NCI-H2171 (cell line): ENCODE measurements at regions not wholly inside any gene's neighbourhood (a gene's known extent, or its start where the extent isn't known, plus 50 kb on each side); places are given as distances from the start of the nearest gene placed in this dataset.
A peak's percentile ranks its signal among the peaks of the same experiment; 100 is the strongest.

Source experiments
- DNase-seq: peaks from one replicate; lab custom pipeline; 2025; lab: John Stamatoyannopoulos, UW

GRCh38 chr10:78516756-78517155, 483.1 kb downstream of the RPS24 start:
- no peak for DNase-seq

- DNase-seq: no peak
Measured at GRCh38 chr10:78518224-78518623, 484.6 kb downstream of the RPS24 start.

GRCh38 chr10:78520737-78521430, 487.2 kb downstream of the RPS24 start:
- no peak for DNase-seq

- DNase-seq: no peak
Measured at GRCh38 chr10:78523453-78523852, 489.8 kb downstream of the RPS24 start.

DNA sequence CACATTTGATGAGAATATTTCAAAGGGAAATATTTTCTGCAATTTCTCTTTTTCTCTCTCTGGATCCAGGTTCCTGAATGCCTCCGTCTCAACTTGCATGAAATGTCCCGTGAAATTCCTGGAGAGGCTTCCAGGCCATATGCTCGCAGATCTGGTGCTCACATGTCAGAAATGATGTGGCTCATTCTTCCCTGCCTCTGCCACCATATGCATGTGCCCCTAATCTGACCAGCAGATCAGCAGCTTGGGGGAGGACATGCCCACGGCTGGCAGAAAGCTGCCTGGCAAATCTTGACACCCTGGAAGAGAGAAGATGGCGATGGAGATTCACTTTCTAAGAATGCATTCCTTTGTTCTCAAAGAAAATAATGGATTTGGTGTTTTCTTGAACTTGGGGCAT, 490.7 kb downstream of the RPS24 start:
- DNase-seq: peak; percentile 53

DNA sequence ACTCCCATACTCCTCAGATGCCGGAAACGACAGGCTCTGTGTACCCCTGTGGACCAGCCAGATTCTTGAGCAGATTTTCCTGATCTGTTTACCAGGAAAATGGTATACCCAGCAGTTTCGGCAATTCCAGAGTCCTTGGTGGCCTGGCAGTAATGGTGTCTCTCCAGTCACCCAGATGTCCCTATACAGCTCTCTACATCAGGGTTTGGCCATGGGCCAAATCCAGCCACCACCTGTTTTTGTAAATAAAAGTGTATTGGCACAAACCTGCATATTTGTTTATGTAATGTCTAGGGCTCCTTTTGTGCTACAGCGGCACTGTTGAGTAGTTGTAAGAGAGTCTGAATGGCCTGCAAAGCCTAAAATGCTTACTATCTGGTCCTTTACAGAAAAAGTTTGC, 491.3 kb downstream of the RPS24 start:
- no peak for DNase-seq

- no peak for DNase-seq
Measured at GRCh38 chr10:78526347-78526746, 492.7 kb downstream of the RPS24 start.

GRCh38 chr10:78527296-78527695, 493.6 kb downstream of the RPS24 start:
- no peak for DNase-seq

GRCh38 chr10:78528749-78529204, 495.1 kb downstream of the RPS24 start:
- DNase-seq: no peak

GRCh38 chr10:78529262-78529661, 495.6 kb downstream of the RPS24 start:
- DNase-seq: no peak

DNA sequence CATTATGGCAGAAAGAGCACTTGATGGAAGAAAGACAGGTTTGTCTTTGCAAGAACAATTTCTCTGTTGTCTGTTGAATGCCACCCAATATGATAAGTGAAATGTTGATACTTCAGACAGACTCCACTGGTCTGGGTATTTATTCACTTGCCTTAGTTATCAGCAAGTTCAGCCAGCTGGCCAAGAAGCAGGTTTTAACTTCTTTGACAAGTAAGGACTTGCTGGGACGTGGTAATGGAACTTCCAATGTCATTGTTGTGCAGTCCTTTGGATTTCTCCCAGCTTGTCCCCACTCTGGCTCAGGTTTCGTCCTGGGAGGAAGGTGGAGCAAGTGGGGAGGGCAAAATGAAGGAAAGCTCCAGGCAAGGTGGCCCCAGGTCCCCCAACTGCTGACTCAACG, 497.4 kb downstream of the RPS24 start:
- no peak for DNase-seq

DNA sequence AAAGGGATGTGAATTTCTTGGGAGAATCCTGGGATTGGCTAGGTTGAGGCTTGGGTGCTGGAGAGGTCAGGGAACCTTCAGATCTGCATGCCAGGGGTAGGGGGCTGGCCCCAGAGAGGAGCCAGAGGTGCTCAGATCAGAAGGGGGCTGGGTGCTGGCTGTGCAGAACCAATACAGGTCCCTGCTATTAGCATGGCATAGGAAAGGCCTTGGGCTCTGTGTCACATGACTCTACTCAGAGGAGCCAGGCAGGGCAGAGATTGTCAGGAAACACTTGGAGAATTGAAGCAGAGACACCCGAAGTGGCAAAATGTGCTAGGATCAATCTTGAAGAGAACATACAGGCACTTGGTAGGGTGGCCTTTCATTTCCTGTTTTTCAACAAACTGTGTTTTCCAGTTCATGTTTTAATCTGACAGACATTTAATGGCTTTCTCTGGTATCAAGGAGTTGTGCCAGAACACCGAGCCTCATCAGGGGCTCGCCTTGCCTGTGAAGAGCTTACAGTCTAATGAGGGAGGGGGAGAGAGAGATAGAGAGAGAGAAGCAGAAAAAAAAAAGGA, 498.9 kb downstream of the RPS24 start:
- no peak for DNase-seq

DNA sequence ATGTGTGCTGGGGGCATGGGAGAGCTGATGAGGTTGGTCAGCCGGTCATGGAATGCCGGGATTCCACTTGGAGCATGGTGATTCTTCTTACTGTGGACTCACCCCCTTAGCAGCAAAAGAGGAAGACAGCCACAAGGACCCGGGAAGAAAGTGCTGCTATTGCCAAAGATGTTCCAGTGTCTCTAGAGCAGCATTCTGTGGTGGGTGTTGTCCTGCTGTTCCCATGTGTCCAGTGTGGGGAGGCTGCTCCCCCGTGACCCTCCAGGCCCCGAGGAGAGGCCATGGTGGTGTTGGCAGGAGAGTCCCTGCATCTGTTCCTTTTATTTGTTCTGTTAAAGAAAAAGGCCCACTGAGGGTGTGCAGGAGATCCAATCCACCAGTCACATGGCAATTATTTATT, 499.4 kb downstream of the RPS24 start:
- no peak for DNase-seq

DNA sequence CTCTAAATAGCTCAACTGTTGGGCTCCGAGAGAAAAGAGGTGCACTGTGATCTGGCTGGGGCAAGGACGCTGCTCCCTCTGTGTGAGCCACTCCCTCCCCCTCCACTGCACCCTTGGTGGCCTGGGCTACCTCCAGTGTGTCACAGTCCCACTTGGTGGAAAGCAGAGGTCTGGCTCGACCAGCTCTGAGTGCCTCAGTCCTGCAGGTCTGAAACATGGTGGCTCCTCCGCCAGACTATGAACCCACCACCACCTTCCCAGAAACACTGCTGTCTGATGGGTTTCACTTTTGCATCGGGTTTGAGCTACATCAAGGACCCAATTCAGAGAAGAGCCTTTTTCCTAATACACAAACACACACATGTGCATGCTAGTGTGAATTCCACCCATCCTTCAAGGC, 500.1 kb downstream of the RPS24 start:
- DNase-seq: no peak

- no peak for DNase-seq
Measured at GRCh38 chr10:78535716-78536218, 502.1 kb downstream of the RPS24 start.

DNA sequence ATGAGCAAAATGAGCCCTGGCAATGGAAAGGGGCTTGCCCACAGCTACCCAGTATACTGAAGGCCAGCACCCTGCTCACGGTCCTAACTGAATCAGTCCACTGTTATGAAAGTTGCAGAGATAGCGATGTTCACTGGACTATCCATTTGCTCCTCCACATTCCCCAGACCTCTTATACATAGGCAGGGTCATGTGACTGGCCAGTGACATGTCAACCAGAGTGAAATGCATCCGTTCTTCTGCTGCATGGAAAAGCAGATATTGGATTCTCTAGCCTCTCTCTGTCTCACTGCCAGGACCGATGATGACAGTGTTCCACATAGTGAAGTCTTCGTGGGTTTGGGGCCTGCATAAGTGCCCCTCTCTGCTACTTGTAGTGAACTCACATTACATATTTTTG, 503.4 kb downstream of the RPS24 start:
- no peak for DNase-seq

DNA sequence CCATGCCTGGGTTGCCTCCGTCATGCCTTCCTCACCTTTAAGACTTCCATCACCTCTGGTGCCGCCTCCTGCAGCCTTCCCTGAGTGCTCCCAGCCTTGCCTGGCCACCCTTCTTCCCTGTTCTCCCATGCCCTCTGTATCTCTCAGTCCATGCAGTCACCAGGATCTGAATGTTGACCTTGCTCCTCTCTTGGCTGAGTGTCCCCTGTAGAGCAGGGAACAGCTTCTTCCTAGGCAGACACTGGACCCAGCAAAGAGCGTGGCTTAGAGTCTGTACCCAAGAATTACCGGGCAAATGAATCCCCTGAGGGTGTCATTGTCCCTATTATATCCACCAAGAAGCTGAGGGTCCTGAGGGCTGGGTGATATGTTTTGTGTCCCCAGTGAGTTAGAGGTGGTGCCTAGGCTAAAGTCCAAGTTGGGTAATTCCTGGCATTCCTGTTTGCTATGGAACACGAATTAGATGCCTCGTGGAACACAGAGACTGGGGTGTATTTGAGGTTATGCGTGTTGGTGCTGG, 505.6 kb downstream of the RPS24 start:
- no peak for DNase-seq

DNA sequence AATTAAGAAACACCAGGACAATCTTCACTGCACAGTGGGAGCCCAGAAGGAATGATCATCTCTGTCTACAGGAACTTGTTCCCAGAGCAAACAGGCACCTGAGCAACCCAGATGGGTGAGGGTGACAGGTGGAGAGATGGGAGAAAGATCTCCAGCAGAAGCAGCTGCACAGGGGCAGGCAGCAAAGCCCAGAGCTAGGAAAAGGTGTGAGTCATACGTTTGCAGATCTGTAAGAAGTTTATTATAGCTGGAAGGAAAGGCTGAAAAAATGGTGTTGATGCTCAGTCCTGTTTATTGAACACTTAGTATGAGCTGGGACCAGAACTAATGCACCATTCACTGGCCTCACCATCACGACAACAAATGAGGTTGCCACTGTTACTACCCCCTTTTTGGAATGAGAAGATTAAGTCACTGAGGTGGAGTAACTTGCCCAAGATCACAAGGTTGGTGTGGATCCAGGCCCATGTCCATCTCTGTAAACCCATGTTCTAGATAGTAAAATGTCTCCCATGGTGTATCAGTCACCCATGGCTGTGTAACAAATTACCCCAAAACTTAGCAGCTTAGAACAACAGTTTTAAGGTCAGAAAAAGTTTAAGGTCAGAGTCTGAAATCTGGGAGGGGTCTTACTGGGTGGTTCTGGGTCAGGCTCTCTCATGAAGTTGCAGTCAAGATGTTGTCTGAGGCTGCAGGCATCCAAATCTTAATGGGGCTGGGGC, 506.9 kb downstream of the RPS24 start:
- no peak for DNase-seq

DNA sequence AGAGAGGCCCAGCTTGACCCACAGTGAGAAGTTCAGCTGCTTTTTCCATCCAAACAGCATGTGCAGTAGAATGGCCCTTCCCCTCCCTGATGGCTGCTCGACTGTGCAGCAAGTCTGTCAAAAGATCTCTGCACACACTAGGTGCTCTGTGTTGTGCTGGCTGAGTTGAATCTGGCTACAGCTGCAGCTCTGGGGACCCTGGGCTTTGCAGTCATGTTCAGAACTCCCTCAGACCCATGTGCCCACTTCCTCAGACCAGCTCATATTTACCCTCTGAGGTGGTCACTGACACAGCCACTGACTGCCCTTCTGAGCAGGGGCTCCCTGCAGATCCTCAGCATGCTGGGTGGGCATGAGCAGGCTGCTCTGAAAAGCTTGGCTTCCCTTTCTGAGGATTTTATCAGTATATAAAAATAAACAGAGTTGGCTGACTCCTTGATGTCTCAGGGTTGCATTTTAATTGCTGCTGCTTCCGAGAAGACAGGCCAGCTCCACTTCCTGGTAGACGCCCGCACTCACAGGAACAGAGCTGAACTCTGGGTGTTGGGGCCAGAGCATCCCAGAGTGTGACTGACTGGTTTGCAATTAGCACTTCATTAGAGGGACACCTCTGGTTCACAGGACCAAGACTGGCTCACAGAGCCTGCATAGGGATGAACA, 507.9 kb downstream of the RPS24 start:
- no peak for DNase-seq

- no peak for DNase-seq
Measured at GRCh38 chr10:78542141-78542489, 508.5 kb downstream of the RPS24 start.

- DNase-seq: no peak
Measured at GRCh38 chr10:78542521-78542920, 508.9 kb downstream of the RPS24 start.

GRCh38 chr10:78543031-78543748, 509.5 kb downstream of the RPS24 start:
- no peak for DNase-seq
